Bronchial epithelial cell (primary cell): ENCODE measurements at regions not wholly inside any gene's neighbourhood (a gene's known extent, or its start where the extent isn't known, plus 50 kb on each side); places are given as distances from the start of the nearest gene placed in this dataset.
"Not testable (repeated sequence)": the region's sequence is repeated elsewhere in the genome, so short reads cannot be mapped to it uniquely, and the experiment has no call there.

Experiments used
- DNase-seq: peaks from one replicate; pipeline ENCODE4 v3.0.0-alpha.2; 2010; ENCODE audit warnings: low read depth
- FAIRE-seq: peaks from 2 replicates; lab custom pipeline; 2011; peaks lifted over from hg19 to GRCh38; lab: Jason Lieb, UNC
- H3K27me3 ChIP-seq: 2 replicates; pipeline ENCODE4 v1.5.1; 2011; ENCODE audit warnings: low read length; ENCODE audit not compliant: control insufficient read depth, insufficient read depth
- H3K36me3 ChIP-seq: 2 replicates; pipeline ENCODE4 v1.5.1; 2011; ENCODE audit warnings: low read length; ENCODE audit not compliant: control insufficient read depth, insufficient read depth
- H3K4me3 ChIP-seq: 2 replicates; pipeline ENCODE4 v1.5.1; 2011; ENCODE audit warnings: mild to moderate bottlenecking, low read depth, low read length, control low read depth
- CTCF ChIP-seq: IDR thresholded peaks from 2 replicates; pipeline ENCODE4 v1.5.1; 2011; ENCODE audit warnings: mild to moderate bottlenecking, moderate library complexity, low read length, control low read depth, inconsistent platforms; ENCODE audit not compliant: insufficient read depth, severe bottlenecking

DNA sequence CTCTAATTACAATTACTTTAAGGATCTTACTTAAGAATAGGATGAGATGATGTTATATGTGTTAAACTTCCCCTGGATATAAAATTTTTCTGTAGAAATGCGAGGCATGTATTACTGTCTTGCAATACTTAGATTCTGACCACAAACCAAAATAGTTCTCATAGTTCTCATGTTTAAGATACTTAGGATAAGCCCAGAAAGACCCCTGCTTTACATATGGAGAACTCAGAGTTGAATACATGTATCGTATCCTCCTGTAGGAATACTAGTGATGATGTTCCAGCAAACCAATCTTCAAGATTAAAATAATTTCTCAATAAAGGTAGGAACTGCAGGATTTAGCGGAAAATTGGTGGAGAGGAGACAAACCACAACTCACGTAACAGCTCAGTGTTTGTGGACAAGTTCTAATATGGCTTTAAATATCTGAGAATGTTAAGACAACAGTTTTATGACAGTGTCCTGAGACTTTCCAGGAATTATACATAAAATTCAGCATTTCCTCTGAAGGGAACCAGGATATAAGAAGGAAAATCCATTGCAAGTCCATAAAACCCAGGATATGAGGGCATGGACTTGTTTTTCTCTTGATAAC, 114.7 kb upstream of the CRY1 start:
- no peak overlapping the region for H3K4me3 ChIP-seq
- no peak for TF ChIP-seq CTCF
- FAIRE-seq, result no peak

DNA sequence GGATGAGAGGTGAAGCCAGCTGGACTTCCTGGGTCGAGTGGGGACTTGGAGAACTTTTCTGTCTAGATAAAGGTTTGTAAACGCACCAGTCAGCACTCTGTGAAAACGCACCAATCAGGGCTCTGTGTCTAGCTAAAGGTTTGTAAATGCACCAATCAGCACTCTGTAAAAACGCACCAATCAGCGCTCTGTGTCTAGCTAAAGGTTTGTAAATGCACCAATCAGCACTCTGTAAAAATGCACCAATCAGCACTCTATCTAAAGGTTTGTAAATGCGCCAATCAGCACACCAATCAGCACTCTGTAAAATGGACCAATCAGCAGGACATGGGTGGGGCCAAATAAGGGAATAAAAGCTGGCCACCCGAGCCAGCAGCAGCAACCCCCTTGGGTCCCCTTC, 116.4 kb upstream of the CRY1 start:
- H3K27me3 ChIP-seq, DNase-seq, H3K4me3 ChIP-seq, FAIRE-seq, H3K36me3 ChIP-seq: not testable (repeated sequence)

More for the DNA sequence above, 114.7 kb upstream of the CRY1 start:
- Histone ChIP-seq H3K36me3 (no peaks in the 10 kb centered on the region), H3K27me3 (no peaks in the 10 kb centered on the region)
- no peak for DNase-seq

- peak; percentile 83 for DNase-seq
- FAIRE-seq, H3K4me3 ChIP-seq, H3K36me3 ChIP-seq, H3K27me3 ChIP-seq: not testable (repeated sequence)
These were observed 121.0 kb upstream of the CRY1 start for GRCh38 chr12:107214373-107214773.

GRCh38 chr12:107216411-107216810, 123.1 kb upstream of the CRY1 start:
- not testable (repeated sequence) for FAIRE-seq
- DNase-seq, result peak; percentile 49

GRCh38 chr12:107219301-107219700, 126.0 kb upstream of the CRY1 start:
- no peak overlapping the region for H3K4me3 ChIP-seq
- no peak for TF ChIP-seq CTCF
- no peaks in the 10 kb centered on the region for H3K36me3 ChIP-seq
- FAIRE-seq (no peak), DNase-seq (no peak)
- H3K27me3 ChIP-seq, result no peaks in the 10 kb centered on the region

More at GRCh38 chr12:107216411-107216810, 123.1 kb upstream of the CRY1 start:
- not testable (repeated sequence) for H3K36me3 ChIP-seq, H3K4me3 ChIP-seq, H3K27me3 ChIP-seq

- no peaks in the 10 kb centered on the region for H3K27me3 ChIP-seq
- TF ChIP-seq CTCF, result no peak
- DNase-seq, result no peak
- FAIRE-seq, result no peak
- no peak overlapping the region for H3K4me3 ChIP-seq
- H3K36me3 ChIP-seq, result no peaks in the 10 kb centered on the region
These were observed 128.6 kb upstream of the CRY1 start for GRCh38 chr12:107221913-107222312.

DNA sequence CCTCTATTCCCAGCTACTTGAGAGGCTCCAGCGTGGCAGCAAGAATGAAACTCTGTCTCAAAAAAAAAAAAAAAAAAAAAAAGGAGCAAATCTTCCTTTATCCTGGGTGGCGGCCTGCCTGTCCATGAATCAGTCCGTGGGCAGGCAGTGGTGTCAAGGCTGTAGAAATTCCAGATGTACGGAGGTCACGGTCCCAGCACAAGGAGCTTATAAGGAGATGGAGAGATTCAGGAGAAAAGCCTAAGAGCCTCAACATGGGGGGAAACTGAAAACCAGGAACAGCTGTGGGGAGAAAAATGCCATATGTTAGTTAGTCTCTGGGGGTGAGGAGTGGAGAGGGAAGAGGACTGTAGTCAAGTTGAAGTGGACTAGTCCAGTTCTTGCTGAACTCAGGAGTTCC, 130.5 kb upstream of the CRY1 start:
- DNase-seq (no peak), FAIRE-seq (no peak)
- H3K27me3 ChIP-seq, result no peaks in the 10 kb centered on the region
- H3K4me3 ChIP-seq, result no peak overlapping the region
- TF ChIP-seq CTCF, result no peak
- no peaks in the 10 kb centered on the region for H3K36me3 ChIP-seq
